SU-DHL-6 (cell line): ENCODE measurements at regions not wholly inside any gene's neighbourhood (a gene's known extent, or its start where the extent isn't known, plus 50 kb on each side); places are given as distances from the start of the nearest gene placed in this dataset.

Source experiments
- EZH2phosphoT487 ChIP-seq: fragments of 200-600 bp; sonication (generic), shearing (Covaris generic); conservative IDR thresholded peaks from 2 replicates; pipeline ENCODE4 v1.6.1; 2018; ENCODE audit warnings: mild to moderate bottlenecking, antibody characterized with exemption, low read length, moderate library complexity, mixed read lengths
- TF ChIP-seq, protein P1 (sequence below): fragments of 200-600 bp; sonication (generic); IDR thresholded peaks from one replicate; pipeline ENCODE4 v1.5.1; 2017; ENCODE audit warnings: antibody characterized with exemption, mild to moderate bottlenecking, low read length, moderate library complexity; ENCODE audit not compliant: insufficient read depth, poor library complexity, severe bottlenecking

DNA sequence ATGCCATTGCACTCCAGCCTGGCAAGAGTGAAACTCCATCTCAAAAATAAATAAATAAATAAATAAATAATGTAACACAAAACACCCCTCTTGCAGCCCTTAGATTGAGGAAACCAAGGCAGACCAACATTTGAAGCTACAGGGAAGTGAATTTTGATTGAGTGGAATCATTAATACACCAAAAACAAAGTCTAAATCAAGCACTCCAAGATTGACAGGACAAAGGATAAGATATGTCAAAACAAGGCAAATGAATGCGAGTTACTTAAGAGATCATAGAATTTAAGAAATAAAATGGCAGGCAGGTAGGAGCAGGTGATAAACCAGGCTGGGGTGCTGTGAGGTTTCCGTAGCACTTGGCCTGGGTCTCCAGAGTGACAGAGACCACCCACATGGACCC is 54.9 kb upstream of the RAB12 start:
- TF ChIP-seq, protein P1, sequence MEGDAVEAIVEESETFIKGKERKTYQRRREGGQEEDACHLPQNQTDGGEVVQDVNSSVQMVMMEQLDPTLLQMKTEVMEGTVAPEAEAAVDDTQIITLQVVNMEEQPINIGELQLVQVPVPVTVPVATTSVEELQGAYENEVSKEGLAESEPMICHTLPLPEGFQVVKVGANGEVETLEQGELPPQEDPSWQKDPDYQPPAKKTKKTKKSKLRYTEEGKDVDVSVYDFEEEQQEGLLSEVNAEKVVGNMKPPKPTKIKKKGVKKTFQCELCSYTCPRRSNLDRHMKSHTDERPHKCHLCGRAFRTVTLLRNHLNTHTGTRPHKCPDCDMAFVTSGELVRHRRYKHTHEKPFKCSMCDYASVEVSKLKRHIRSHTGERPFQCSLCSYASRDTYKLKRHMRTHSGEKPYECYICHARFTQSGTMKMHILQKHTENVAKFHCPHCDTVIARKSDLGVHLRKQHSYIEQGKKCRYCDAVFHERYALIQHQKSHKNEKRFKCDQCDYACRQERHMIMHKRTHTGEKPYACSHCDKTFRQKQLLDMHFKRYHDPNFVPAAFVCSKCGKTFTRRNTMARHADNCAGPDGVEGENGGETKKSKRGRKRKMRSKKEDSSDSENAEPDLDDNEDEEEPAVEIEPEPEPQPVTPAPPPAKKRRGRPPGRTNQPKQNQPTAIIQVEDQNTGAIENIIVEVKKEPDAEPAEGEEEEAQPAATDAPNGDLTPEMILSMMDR: no peak
- TF ChIP-seq EZH2phosphoT487: no peak
